Uterus (tissue), 3 donors: ENCODE measurements at regions not wholly inside any gene's neighbourhood (a gene's known extent, or its start where the extent isn't known, plus 50 kb on each side); places are given as distances from the start of the nearest gene placed in this dataset.

Experiments used
- DNase-seq, 2 donors: peaks; one replicate each; pipeline ENCODE4 v3.0.0-alpha.2; 2019 to 2020
- H3K27ac ChIP-seq, 2 donors: fragments of 200-600 bp; sonication (generic); 1 replicate in 1 of 2; 2 replicates in 1 of 2; pipeline ENCODE4 v1.5.1; 2016 to 2018
- H3K27me3 ChIP-seq, 2 donors: fragments of 200-600 bp; sonication (generic); one replicate each; pipeline ENCODE4 v1.5.1; 2018 to 2019; ENCODE audit warnings: control low read depth in 1 of 2
- H3K36me3 ChIP-seq, 2 donors: fragments of 200-600 bp; sonication (generic); one replicate each; pipeline ENCODE4 v1.5.1; 2019; ENCODE audit warnings: control low read depth in 1 of 2
- H3K4me1 ChIP-seq, 2 donors: fragments of 200-600 bp; sonication (generic); one replicate each; pipeline ENCODE4 v1.5.1; 2018 to 2019; ENCODE audit warnings: control low read depth in 1 of 2
- H3K4me3 ChIP-seq, 2 donors: fragments of 200-600 bp; sonication (generic); 1 replicate in 1 of 2; 2 replicates in 1 of 2; pipeline ENCODE4 v1.5.1; 2018 to 2019; ENCODE audit warnings: mild to moderate bottlenecking in 1 of 2
- H3K9me3 ChIP-seq, 2 donors: fragments of 200-600 bp; sonication (generic); one replicate each; pipeline ENCODE4 v1.5.1; 2019; ENCODE audit warnings: control low read depth in 1 of 2
- POLR2A ChIP-seq, 2 donors: fragments of 450-650 bp; IDR thresholded peaks; one replicate each; pipeline ENCODE4 v1.6.1; 2016; ENCODE audit warnings: antibody characterized with exemption in 2 of 2, mild to moderate bottlenecking in 1 of 2, moderate library complexity in 1 of 2
- intact Hi-C: fragments of 100-400 bp; cut with DNase I; formaldehyde crosslinking; loops from one replicate; pipeline ENCODE4 v1.15.1; 2023; ENCODE audit warnings: low total_unique reads
- TF ChIP-seq, protein P1 (sequence below), 4 experiments: fragments of 200-600 bp in 2 of 4; fragments of 450-650 bp in 2 of 4; sonication (generic) in 2 of 4; IDR thresholded peaks; one replicate each; pipeline ENCODE4 v1.5.1; 2016 to 2019; ENCODE audit warnings: antibody characterized with exemption in 4 of 4, mild to moderate bottlenecking in 2 of 4, moderate library complexity in 1 of 4
- donor health status: DM: yes; HTN: yes; CAD: no.

DNA sequence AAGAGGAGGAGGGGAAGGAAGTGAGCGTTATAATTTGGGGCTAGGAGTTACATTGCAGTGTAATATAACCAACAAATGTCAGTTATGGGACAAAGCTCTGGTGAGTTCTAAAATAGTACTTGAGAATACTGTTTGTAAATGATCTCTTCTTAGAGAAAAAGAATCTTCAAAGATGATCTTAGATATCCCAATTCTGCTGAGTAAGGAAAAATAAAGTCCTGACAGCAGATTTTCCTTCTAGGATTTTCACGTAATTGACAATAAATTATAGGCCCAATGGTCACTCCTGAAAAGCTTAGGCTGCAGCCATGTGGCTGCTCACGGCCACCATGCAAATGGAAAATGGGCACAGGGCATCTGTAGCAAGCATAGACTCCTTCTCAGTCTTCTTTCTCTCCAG lies 241.6 kb downstream of the SIPA1L2 start:
- Histone ChIP-seq H3K27me3 (no peaks in the 10 kb centered on the region), H3K9me3 (no peaks in the 10 kb centered on the region), H3K36me3 (no peaks in the 10 kb centered on the region), H3K4me1 (no peaks in the 10 kb centered on the region), H3K27ac (no peak overlapping the region), H3K4me3 (no peak overlapping the region)
- intact Hi-C loops, result no loop called here
- DNase-seq, result no peak
- TF ChIP-seq POLR2A (IDR thresholded peaks at IDR 0.05), result no peak
- TF ChIP-seq, protein P1, sequence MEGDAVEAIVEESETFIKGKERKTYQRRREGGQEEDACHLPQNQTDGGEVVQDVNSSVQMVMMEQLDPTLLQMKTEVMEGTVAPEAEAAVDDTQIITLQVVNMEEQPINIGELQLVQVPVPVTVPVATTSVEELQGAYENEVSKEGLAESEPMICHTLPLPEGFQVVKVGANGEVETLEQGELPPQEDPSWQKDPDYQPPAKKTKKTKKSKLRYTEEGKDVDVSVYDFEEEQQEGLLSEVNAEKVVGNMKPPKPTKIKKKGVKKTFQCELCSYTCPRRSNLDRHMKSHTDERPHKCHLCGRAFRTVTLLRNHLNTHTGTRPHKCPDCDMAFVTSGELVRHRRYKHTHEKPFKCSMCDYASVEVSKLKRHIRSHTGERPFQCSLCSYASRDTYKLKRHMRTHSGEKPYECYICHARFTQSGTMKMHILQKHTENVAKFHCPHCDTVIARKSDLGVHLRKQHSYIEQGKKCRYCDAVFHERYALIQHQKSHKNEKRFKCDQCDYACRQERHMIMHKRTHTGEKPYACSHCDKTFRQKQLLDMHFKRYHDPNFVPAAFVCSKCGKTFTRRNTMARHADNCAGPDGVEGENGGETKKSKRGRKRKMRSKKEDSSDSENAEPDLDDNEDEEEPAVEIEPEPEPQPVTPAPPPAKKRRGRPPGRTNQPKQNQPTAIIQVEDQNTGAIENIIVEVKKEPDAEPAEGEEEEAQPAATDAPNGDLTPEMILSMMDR (IDR thresholded peaks at IDR 0.05), result no peak

GRCh38 chr1:232386721-232387510 lies 243.0 kb downstream of the SIPA1L2 start:
- intact Hi-C loops, result no loop called here
- Histone ChIP-seq H3K27me3 (no peaks in the 10 kb centered on the region), H3K4me3 (no peak overlapping the region), H3K36me3 (no peaks in the 10 kb centered on the region), H3K9me3 (no peaks in the 10 kb centered on the region), H3K27ac (no peak overlapping the region), H3K4me1 (no peaks in the 10 kb centered on the region)
- TF ChIP-seq POLR2A (IDR thresholded peaks at IDR 0.05), result no peak
- TF ChIP-seq, protein P1 (IDR thresholded peaks at IDR 0.05), result no peak
- no peak for DNase-seq

- Histone ChIP-seq H3K27me3 (no peaks in the 10 kb centered on the region), H3K4me3 (no peak overlapping the region), H3K27ac (no peak overlapping the region), H3K4me1 (no peaks in the 10 kb centered on the region), H3K36me3 (no peaks in the 10 kb centered on the region), H3K9me3 (no peaks in the 10 kb centered on the region)
- TF ChIP-seq POLR2A (IDR thresholded peaks at IDR 0.05), result no peak
- TF ChIP-seq, protein P1 (IDR thresholded peaks at IDR 0.05), result no peak
- DNase-seq, result no peak
- intact Hi-C loops, result no loop called here
Observed at GRCh38 chr1:232386294-232386693, 243.6 kb downstream of the SIPA1L2 start.

DNA sequence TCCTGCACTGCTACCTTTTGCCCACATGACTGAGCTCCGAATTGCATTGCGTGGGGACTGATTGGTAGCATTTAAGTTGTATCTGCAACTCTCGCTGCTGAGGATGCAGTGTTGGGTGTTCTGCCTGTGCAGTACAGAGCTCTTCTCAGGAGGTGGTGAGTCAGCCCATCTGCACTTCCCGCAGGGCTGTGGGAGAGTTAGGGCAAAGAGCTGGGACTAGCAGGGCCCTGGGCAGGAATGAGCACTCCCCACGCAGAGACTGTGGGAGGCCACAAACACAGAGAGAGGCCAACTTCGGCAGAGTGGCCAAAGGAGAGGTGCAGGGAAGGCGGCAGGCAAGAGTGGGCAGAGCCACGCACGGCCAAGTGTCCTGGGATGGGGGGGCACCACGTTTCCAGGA lies 244.7 kb downstream of the SIPA1L2 start:
- intact Hi-C loops, result no loop called here
- DNase-seq, result no peak
- no peaks in the 10 kb centered on the region for H3K4me1 ChIP-seq
- no peaks in the 10 kb centered on the region for H3K9me3 ChIP-seq
- H3K36me3 ChIP-seq, result no peaks in the 10 kb centered on the region
- H3K4me3 ChIP-seq, result no peak overlapping the region
- no peaks in the 10 kb centered on the region for H3K27me3 ChIP-seq
- H3K27ac ChIP-seq, result no peak overlapping the region
- no peak for TF ChIP-seq POLR2A (IDR thresholded peaks at IDR 0.05)
- TF ChIP-seq, protein P1 (IDR thresholded peaks at IDR 0.05), result no peak

GRCh38 chr1:232384171-232384883 lies 245.6 kb downstream of the SIPA1L2 start:
- H3K4me1 ChIP-seq, result no peaks in the 10 kb centered on the region
- H3K27me3 ChIP-seq, result no peaks in the 10 kb centered on the region
- H3K4me3 ChIP-seq, result no peak overlapping the region
- DNase-seq, result no peak
- intact Hi-C loops, result no loop called here
- H3K27ac ChIP-seq, result no peak overlapping the region
- TF ChIP-seq, protein P1 (IDR thresholded peaks at IDR 0.05), result no peak
- TF ChIP-seq POLR2A (IDR thresholded peaks at IDR 0.05), result no peak
- H3K9me3 ChIP-seq, result no peaks in the 10 kb centered on the region
- no peaks in the 10 kb centered on the region for H3K36me3 ChIP-seq
